SK-N-SH (cell line): ENCODE measurements at regions not wholly inside any gene's neighbourhood (a gene's known extent, or its start where the extent isn't known, plus 50 kb on each side); places are given as distances from the start of the nearest gene placed in this dataset.

Experiments used
- FOXJ3 ChIP-seq: sonication (generic); formaldehyde crosslinking; IDR thresholded peaks from 2 replicates; pipeline ENCODE4 v1.5.1; 2020; ENCODE audit warnings: mild to moderate bottlenecking, missing genetic modification reagents
- GATA2 ChIP-seq: sonication (generic); formaldehyde crosslinking; IDR thresholded peaks from 2 replicates; pipeline ENCODE4 v1.5.0; 2020; ENCODE audit warnings: mild to moderate bottlenecking, missing genetic modification reagents
- JUND ChIP-seq: IDR thresholded peaks from 2 replicates; pipeline ENCODE4 v1.4.0; 2012
- MXI1 ChIP-seq: IDR thresholded peaks from 2 replicates; pipeline ENCODE4 v1.6.1; 2012; ENCODE audit warnings: mild to moderate bottlenecking, low read depth, low read length, improper control_type of control experiment
- NFIC ChIP-seq: IDR thresholded peaks from 2 replicates; pipeline ENCODE4 v1.4.0; 2012; ENCODE audit warnings: borderline replicate concordance
- POLR2AphosphoS5 ChIP-seq: IDR thresholded peaks from 2 replicates; pipeline ENCODE4 v1.6.1; 2012; ENCODE audit warnings: low read depth, low read length
- SMC3 ChIP-seq: IDR thresholded peaks from 2 replicates; pipeline ENCODE4 v1.6.1; 2012; ENCODE audit warnings: low read depth, low read length, improper control_type of control experiment
- TCF12 ChIP-seq: IDR thresholded peaks from 2 replicates; pipeline ENCODE4 v1.4.0; 2012
- TEAD4 ChIP-seq: IDR thresholded peaks from 2 replicates; pipeline ENCODE4 v1.4.0; 2012; ENCODE audit warnings: mild to moderate bottlenecking, borderline replicate concordance; ENCODE audit not compliant: insufficient read depth
- TF ChIP-seq, protein P1 (sequence below): IDR thresholded peaks from 2 replicates; pipeline ENCODE4 v1.4.0; 2012; ENCODE audit warnings: low read depth
- TF ChIP-seq, protein P2 (sequence below): fragments of 200-600 bp; sonication (generic); IDR thresholded peaks from 2 replicates; pipeline ENCODE4 v1.6.1; 2017; ENCODE audit warnings: antibody characterized with exemption, mild to moderate bottlenecking, moderate library complexity
- TF ChIP-seq, protein P3 (sequence below): IDR thresholded peaks from 2 replicates; pipeline ENCODE4 v1.6.1; 2012; ENCODE audit warnings: mild to moderate bottlenecking, low read depth, low read length, moderate library complexity

DNA sequence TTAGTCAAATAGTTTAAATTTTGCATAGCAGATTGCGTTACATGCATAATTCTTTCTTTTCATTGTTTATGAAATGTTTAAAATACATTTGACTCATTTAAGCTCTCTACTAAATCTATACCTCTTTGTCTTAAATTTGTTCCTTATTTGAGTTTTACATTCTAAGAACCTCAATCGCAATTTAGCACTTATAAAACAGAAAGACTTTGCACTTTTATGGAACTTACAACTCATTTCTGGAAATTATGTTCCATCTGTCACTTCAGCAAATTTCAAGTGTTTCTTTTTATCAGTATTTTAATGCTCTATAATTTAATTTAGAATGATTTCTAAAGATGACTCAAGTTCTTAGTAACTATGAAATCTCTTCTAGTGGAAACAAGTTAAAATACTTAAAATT, 1505.8 kb upstream of the SPRY2 start:
- TF ChIP-seq POLR2AphosphoS5 (no peak), FOXJ3 (CRISPR knock-in tag) (no peak), MXI1 (no peak), JUND (no peak), TEAD4 (no peak), SMC3 (no peak), NFIC (no peak), TCF12 (no peak), GATA2 (CRISPR knock-in tag) (no peak)
- TF ChIP-seq, protein P1, sequence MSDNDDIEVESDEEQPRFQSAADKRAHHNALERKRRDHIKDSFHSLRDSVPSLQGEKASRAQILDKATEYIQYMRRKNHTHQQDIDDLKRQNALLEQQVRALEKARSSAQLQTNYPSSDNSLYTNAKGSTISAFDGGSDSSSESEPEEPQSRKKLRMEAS, result no peak
- TF ChIP-seq, protein P2, sequence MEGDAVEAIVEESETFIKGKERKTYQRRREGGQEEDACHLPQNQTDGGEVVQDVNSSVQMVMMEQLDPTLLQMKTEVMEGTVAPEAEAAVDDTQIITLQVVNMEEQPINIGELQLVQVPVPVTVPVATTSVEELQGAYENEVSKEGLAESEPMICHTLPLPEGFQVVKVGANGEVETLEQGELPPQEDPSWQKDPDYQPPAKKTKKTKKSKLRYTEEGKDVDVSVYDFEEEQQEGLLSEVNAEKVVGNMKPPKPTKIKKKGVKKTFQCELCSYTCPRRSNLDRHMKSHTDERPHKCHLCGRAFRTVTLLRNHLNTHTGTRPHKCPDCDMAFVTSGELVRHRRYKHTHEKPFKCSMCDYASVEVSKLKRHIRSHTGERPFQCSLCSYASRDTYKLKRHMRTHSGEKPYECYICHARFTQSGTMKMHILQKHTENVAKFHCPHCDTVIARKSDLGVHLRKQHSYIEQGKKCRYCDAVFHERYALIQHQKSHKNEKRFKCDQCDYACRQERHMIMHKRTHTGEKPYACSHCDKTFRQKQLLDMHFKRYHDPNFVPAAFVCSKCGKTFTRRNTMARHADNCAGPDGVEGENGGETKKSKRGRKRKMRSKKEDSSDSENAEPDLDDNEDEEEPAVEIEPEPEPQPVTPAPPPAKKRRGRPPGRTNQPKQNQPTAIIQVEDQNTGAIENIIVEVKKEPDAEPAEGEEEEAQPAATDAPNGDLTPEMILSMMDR, result no peak
- TF ChIP-seq, protein P3, sequence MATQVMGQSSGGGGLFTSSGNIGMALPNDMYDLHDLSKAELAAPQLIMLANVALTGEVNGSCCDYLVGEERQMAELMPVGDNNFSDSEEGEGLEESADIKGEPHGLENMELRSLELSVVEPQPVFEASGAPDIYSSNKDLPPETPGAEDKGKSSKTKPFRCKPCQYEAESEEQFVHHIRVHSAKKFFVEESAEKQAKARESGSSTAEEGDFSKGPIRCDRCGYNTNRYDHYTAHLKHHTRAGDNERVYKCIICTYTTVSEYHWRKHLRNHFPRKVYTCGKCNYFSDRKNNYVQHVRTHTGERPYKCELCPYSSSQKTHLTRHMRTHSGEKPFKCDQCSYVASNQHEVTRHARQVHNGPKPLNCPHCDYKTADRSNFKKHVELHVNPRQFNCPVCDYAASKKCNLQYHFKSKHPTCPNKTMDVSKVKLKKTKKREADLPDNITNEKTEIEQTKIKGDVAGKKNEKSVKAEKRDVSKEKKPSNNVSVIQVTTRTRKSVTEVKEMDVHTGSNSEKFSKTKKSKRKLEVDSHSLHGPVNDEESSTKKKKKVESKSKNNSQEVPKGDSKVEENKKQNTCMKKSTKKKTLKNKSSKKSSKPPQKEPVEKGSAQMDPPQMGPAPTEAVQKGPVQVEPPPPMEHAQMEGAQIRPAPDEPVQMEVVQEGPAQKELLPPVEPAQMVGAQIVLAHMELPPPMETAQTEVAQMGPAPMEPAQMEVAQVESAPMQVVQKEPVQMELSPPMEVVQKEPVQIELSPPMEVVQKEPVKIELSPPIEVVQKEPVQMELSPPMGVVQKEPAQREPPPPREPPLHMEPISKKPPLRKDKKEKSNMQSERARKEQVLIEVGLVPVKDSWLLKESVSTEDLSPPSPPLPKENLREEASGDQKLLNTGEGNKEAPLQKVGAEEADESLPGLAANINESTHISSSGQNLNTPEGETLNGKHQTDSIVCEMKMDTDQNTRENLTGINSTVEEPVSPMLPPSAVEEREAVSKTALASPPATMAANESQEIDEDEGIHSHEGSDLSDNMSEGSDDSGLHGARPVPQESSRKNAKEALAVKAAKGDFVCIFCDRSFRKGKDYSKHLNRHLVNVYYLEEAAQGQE, result no peak
